HEK293 (cell line): ENCODE measurements at regions not wholly inside any gene's neighbourhood (a gene's known extent, or its start where the extent isn't known, plus 50 kb on each side); places are given as distances from the start of the nearest gene placed in this dataset.

Experiments
- CTCF ChIA-PET: fragments of 350-600 bp; formaldehyde crosslinking; extraction: SDS; loops from one replicate; lab custom pipeline; 2021; ENCODE audit warnings: antibody characterized with exemption; lab: Yijun Ruan, JAX
- POLR2A ChIA-PET: fragments of 300-600 bp; formaldehyde crosslinking; extraction: SDS; loops from one replicate; lab custom pipeline; 2020; ENCODE audit warnings: antibody characterized with exemption, inconsistent platforms; lab: Yijun Ruan, JAX
- H3K27ac ChIP-seq: fragments of 200-500 bp; sonication (Bioruptor generic); 2 replicates; pipeline ENCODE4 v1.5.1; 2014; ENCODE audit warnings: low read depth, low read length, control low read depth, inconsistent platforms; ENCODE audit errors: extremely low read depth
- H3K36me3 ChIP-seq, 2 experiments: fragments of 200-500 bp in 1 of 2; sonication (Bioruptor generic) in 1 of 2; 1 replicate in 1 of 2; 2 replicates in 1 of 2; pipeline ENCODE4 v1.5.1; 2014 to 2017; ENCODE audit warnings: inconsistent platforms in 2 of 2, low read length in 2 of 2; ENCODE audit not compliant: control insufficient read depth in 2 of 2, insufficient read depth in 1 of 2
- H3K4me1 ChIP-seq: fragments of 200-500 bp; sonication (Bioruptor generic); 2 replicates; pipeline ENCODE4 v1.5.1; 2014; ENCODE audit warnings: mild to moderate bottlenecking, low read length, inconsistent platforms; ENCODE audit not compliant: control insufficient read depth, insufficient read depth
- H3K4me3 ChIP-seq: 2 replicates; pipeline ENCODE4 v1.5.1; 2011; ENCODE audit warnings: low read depth, mild to moderate bottlenecking, control low read depth, low read length, moderate library complexity
- H3K9me3 ChIP-seq: fragments of 200-500 bp; sonication (Bioruptor generic); 2 replicates; pipeline ENCODE4 v1.5.1; 2014; ENCODE audit warnings: low read depth, low read length, inconsistent platforms; ENCODE audit not compliant: control insufficient read depth, insufficient read depth
- GLI2 ChIP-seq: fragments of 450-650 bp; formaldehyde crosslinking; IDR thresholded peaks from 2 replicates; pipeline ENCODE4; 2017; ENCODE audit warnings: missing biosample characterization, missing genetic modification characterization, low read depth, borderline replicate concordance
- GLIS1 ChIP-seq: fragments of 450-650 bp; formaldehyde crosslinking; IDR thresholded peaks from 2 replicates; pipeline ENCODE4 v1.5.1; 2016; ENCODE audit warnings: missing biosample characterization, missing genetic modification characterization
- HOXC10 ChIP-seq: sonication (generic); formaldehyde crosslinking; IDR thresholded peaks from 2 replicates; pipeline ENCODE4 v1.8.1; 2023; ENCODE audit warnings: mild to moderate bottlenecking, missing genetic modification reagents
- KLF16 ChIP-seq: fragments of 450-650 bp; formaldehyde crosslinking; IDR thresholded peaks from 2 replicates; pipeline ENCODE4 v1.5.1; 2017; ENCODE audit warnings: missing biosample characterization, missing genetic modification characterization
- ZBTB20 ChIP-seq: fragments of 450-650 bp; formaldehyde crosslinking; IDR thresholded peaks from 2 replicates; pipeline ENCODE4 v1.5.1; 2016; ENCODE audit warnings: missing biosample characterization, missing genetic modification characterization
- ZBTB21 ChIP-seq: fragments of 450-650 bp; formaldehyde crosslinking; IDR thresholded peaks from 2 replicates; pipeline ENCODE4 v1.5.1; 2017; ENCODE audit warnings: missing biosample characterization, missing genetic modification characterization
- ZFP69B ChIP-seq: fragments of 450-650 bp; formaldehyde crosslinking; IDR thresholded peaks from 2 replicates; pipeline ENCODE4 v1.5.1; 2016; ENCODE audit warnings: missing biosample characterization, missing genetic modification characterization
- ZNF155 ChIP-seq: fragments of 450-650 bp; formaldehyde crosslinking; IDR thresholded peaks from 2 replicates; pipeline ENCODE4 v1.5.1; 2016; ENCODE audit warnings: missing biosample characterization, missing genetic modification characterization
- ZNF157 ChIP-seq: fragments of 450-650 bp; formaldehyde crosslinking; IDR thresholded peaks from 2 replicates; pipeline ENCODE4 v1.5.1; 2016; ENCODE audit warnings: missing biosample characterization, missing genetic modification characterization
- ZNF19 ChIP-seq: fragments of 450-650 bp; formaldehyde crosslinking; IDR thresholded peaks from 2 replicates; pipeline ENCODE4; 2016; ENCODE audit warnings: missing biosample characterization, missing genetic modification characterization, low read depth
- ZNF202 ChIP-seq: fragments of 450-650 bp; formaldehyde crosslinking; IDR thresholded peaks from 2 replicates; pipeline ENCODE4 v1.5.1; 2016; ENCODE audit warnings: missing biosample characterization, missing genetic modification characterization, borderline replicate concordance
- ZNF223 ChIP-seq: fragments of 450-650 bp; formaldehyde crosslinking; IDR thresholded peaks from 2 replicates; pipeline ENCODE4 v1.5.1; 2016; ENCODE audit warnings: missing biosample characterization, missing genetic modification characterization
- ZNF350 ChIP-seq: fragments of 450-650 bp; formaldehyde crosslinking; IDR thresholded peaks from 2 replicates; pipeline ENCODE4 v1.5.0; 2017; ENCODE audit warnings: missing biosample characterization, mild to moderate bottlenecking, missing genetic modification characterization
- ZNF433 ChIP-seq: fragments of 450-650 bp; formaldehyde crosslinking; IDR thresholded peaks from 2 replicates; pipeline ENCODE4 v1.5.1; 2016; ENCODE audit warnings: missing biosample characterization, missing genetic modification characterization, low read depth
- ZNF514 ChIP-seq: fragments of 450-650 bp; formaldehyde crosslinking; IDR thresholded peaks from 2 replicates; pipeline ENCODE4 v1.5.1; 2016; ENCODE audit warnings: missing biosample characterization, missing genetic modification characterization
- ZNF610 ChIP-seq: fragments of 450-650 bp; formaldehyde crosslinking; IDR thresholded peaks from 2 replicates; pipeline ENCODE4 v1.5.1; 2016; ENCODE audit warnings: missing biosample characterization, missing genetic modification characterization, borderline replicate concordance
- ZNF670 ChIP-seq: fragments of 450-650 bp; formaldehyde crosslinking; IDR thresholded peaks from 2 replicates; pipeline ENCODE4 v1.5.1; 2016; ENCODE audit warnings: missing biosample characterization, missing genetic modification characterization, low read depth
- ZNF747 ChIP-seq: fragments of 450-650 bp; formaldehyde crosslinking; IDR thresholded peaks from 2 replicates; pipeline ENCODE4 v1.5.1; 2016; ENCODE audit warnings: missing biosample characterization, missing genetic modification characterization
- ZNF768 ChIP-seq: fragments of 450-650 bp; formaldehyde crosslinking; IDR thresholded peaks from 2 replicates; pipeline ENCODE4 v1.5.1; 2018; ENCODE audit warnings: missing biosample characterization, mild to moderate bottlenecking, missing genetic modification characterization
- TF ChIP-seq, protein P1 (sequence below): fragments of 450-650 bp; IDR thresholded peaks from 2 replicates; pipeline ENCODE4 v1.5.1; 2018; ENCODE audit warnings: missing biosample characterization, missing genetic modification characterization
- TF ChIP-seq, protein P2 (sequence below): fragments of 450-650 bp; formaldehyde crosslinking; IDR thresholded peaks from 2 replicates; pipeline ENCODE4 v1.5.1; 2017; ENCODE audit warnings: missing biosample characterization, missing genetic modification characterization
- TF ChIP-seq, protein P3 (sequence below): fragments of 450-650 bp; formaldehyde crosslinking; IDR thresholded peaks from 2 replicates; pipeline ENCODE4 v1.5.1; 2016; ENCODE audit warnings: missing biosample characterization, missing genetic modification characterization
- TF ChIP-seq, protein P4 (sequence below): fragments of 450-650 bp; formaldehyde crosslinking; IDR thresholded peaks from 2 replicates; pipeline ENCODE4 v1.5.1; 2017; ENCODE audit warnings: missing biosample characterization, missing genetic modification characterization
- TF ChIP-seq, protein P5 (sequence below): fragments of 450-650 bp; formaldehyde crosslinking; IDR thresholded peaks from 2 replicates; pipeline ENCODE4 v1.5.1; 2016; ENCODE audit warnings: missing biosample characterization, missing genetic modification characterization

DNA sequence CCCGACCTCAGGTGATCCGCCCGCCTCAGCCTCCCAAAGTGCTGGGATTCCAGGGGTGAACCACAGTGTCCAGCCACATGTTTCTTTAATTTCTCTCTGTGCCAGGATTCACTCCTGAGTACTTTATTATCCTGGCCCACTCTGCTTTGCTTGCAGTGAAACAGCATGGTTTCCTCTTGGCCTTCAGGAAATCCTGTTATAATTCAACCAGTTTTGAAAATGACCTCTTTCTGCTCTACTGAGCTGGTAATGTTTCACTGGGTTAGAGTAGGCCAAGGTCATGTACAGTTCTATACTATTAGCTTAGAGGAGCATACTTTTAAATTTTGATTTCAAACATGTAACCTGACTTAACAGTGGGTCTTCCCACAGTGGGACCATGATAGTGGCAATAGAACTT is 90.6 kb upstream of the PELI1 start:
- CTCF ChIA-PET = interaction anchor here (0.5 kb wide), 1 partner anchor 744 kb away, joined by 3 read pairs; no protein-coding TSS in a partner anchor
- no peak for TF ChIP-seq GLI2 (tag by site-specific recombination)
- no peak for TF ChIP-seq ZBTB21 (tag by site-specific recombination)
- no peak for TF ChIP-seq ZNF155 (tag by site-specific recombination)
- TF ChIP-seq, protein P1, sequence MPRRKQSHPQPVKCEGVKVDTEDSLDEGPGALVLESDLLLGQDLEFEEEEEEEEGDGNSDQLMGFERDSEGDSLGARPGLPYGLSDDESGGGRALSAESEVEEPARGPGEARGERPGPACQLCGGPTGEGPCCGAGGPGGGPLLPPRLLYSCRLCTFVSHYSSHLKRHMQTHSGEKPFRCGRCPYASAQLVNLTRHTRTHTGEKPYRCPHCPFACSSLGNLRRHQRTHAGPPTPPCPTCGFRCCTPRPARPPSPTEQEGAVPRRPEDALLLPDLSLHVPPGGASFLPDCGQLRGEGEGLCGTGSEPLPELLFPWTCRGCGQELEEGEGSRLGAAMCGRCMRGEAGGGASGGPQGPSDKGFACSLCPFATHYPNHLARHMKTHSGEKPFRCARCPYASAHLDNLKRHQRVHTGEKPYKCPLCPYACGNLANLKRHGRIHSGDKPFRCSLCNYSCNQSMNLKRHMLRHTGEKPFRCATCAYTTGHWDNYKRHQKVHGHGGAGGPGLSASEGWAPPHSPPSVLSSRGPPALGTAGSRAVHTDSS (tag by site-specific recombination) = no peak
- TF ChIP-seq ZNF670 (tag by site-specific recombination) = no peak
- no peak for TF ChIP-seq ZNF157 (tag by site-specific recombination)
- TF ChIP-seq, protein P2, sequence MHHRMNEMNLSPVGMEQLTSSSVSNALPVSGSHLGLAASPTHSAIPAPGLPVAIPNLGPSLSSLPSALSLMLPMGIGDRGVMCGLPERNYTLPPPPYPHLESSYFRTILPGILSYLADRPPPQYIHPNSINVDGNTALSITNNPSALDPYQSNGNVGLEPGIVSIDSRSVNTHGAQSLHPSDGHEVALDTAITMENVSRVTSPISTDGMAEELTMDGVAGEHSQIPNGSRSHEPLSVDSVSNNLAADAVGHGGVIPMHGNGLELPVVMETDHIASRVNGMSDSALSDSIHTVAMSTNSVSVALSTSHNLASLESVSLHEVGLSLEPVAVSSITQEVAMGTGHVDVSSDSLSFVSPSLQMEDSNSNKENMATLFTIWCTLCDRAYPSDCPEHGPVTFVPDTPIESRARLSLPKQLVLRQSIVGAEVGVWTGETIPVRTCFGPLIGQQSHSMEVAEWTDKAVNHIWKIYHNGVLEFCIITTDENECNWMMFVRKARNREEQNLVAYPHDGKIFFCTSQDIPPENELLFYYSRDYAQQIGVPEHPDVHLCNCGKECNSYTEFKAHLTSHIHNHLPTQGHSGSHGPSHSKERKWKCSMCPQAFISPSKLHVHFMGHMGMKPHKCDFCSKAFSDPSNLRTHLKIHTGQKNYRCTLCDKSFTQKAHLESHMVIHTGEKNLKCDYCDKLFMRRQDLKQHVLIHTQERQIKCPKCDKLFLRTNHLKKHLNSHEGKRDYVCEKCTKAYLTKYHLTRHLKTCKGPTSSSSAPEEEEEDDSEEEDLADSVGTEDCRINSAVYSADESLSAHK (tag by site-specific recombination) = no peak
- no peak for TF ChIP-seq ZNF610 (tag by site-specific recombination)
- TF ChIP-seq, protein P3, sequence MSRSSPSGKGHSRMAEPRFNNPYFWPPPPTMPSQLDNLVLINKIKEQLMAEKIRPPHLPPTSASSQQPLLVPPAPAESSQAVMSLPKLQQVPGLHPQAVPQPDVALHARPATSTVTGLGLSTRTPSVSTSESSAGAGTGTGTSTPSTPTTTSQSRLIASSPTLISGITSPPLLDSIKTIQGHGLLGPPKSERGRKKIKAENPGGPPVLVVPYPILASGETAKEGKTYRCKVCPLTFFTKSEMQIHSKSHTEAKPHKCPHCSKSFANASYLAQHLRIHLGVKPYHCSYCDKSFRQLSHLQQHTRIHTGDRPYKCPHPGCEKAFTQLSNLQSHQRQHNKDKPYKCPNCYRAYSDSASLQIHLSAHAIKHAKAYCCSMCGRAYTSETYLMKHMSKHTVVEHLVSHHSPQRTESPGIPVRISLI (tag by site-specific recombination) = no peak
- TF ChIP-seq ZBTB20 (tag by site-specific recombination) = no peak
- TF ChIP-seq ZNF433 = no peak
- no peak for TF ChIP-seq ZNF223 (tag by site-specific recombination)
- TF ChIP-seq HOXC10 (CRISPR knock-in tag) = no peak
- TF ChIP-seq KLF16 (tag by site-specific recombination) = no peak
- TF ChIP-seq ZNF350 (tag by site-specific recombination) = no peak
- TF ChIP-seq ZNF202 (tag by site-specific recombination) = no peak
- TF ChIP-seq, protein P4, sequence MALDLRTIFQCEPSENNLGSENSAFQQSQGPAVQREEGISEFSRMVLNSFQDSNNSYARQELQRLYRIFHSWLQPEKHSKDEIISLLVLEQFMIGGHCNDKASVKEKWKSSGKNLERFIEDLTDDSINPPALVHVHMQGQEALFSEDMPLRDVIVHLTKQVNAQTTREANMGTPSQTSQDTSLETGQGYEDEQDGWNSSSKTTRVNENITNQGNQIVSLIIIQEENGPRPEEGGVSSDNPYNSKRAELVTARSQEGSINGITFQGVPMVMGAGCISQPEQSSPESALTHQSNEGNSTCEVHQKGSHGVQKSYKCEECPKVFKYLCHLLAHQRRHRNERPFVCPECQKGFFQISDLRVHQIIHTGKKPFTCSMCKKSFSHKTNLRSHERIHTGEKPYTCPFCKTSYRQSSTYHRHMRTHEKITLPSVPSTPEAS (tag by site-specific recombination) = no peak
- no peak for TF ChIP-seq ZNF19
- no peak for TF ChIP-seq GLIS1 (tag by site-specific recombination)
- TF ChIP-seq, all 188 proteins: peak for 0
- Histone ChIP-seq H3K27ac (no peak overlapping the region), H3K9me3 (no peaks in the 10 kb centered on the region), H3K4me1 (no peaks in the 10 kb centered on the region), H3K4me3 (no peak overlapping the region), H3K36me3 (no peaks in the 10 kb centered on the region)
- POLR2A ChIA-PET = no interaction called here

DNA sequence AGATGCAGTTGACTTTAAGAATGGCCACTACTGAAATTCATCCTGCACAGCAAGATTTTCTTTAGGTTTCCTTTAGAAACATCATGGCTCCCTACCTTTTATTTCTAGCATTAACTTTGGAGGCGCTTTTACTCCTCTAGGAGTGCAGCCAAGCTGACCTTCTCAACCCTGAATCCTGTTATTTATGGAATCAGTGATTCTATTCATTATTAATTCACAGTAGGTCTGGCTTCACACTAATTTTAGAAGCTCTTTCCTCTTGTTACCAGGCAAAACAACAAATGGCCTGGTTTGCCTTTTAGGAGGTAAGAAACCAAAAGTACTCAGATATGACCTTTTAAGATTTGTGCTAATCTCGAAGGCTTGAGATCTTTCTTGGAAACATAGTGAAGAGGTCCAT is 93.0 kb upstream of the PELI1 start:
- H3K27ac ChIP-seq = no peak overlapping the region
- H3K4me3 ChIP-seq = no peak overlapping the region
- H3K36me3 ChIP-seq = no peaks in the 10 kb centered on the region
- H3K4me1 ChIP-seq = no peaks in the 10 kb centered on the region
- ChIA-PET CTCF (interaction anchor here (0.6 kb wide), 1 partner anchor 80 kb away, joined by 3 read pairs; no protein-coding TSS in a partner anchor), POLR2A (interaction anchor here (0.7 kb wide), 1 partner anchor 43 kb away, joined by 3 read pairs; no protein-coding TSS in a partner anchor)
- H3K9me3 ChIP-seq = no peaks in the 10 kb centered on the region
- TF ChIP-seq ZNF747 (tag by site-specific recombination) (no peak), ZNF514 (no peak), ZNF768 (tag by site-specific recombination) (no peak), ZFP69B (no peak)
- TF ChIP-seq, protein P1 (tag by site-specific recombination) = no peak
- TF ChIP-seq, protein P5, sequence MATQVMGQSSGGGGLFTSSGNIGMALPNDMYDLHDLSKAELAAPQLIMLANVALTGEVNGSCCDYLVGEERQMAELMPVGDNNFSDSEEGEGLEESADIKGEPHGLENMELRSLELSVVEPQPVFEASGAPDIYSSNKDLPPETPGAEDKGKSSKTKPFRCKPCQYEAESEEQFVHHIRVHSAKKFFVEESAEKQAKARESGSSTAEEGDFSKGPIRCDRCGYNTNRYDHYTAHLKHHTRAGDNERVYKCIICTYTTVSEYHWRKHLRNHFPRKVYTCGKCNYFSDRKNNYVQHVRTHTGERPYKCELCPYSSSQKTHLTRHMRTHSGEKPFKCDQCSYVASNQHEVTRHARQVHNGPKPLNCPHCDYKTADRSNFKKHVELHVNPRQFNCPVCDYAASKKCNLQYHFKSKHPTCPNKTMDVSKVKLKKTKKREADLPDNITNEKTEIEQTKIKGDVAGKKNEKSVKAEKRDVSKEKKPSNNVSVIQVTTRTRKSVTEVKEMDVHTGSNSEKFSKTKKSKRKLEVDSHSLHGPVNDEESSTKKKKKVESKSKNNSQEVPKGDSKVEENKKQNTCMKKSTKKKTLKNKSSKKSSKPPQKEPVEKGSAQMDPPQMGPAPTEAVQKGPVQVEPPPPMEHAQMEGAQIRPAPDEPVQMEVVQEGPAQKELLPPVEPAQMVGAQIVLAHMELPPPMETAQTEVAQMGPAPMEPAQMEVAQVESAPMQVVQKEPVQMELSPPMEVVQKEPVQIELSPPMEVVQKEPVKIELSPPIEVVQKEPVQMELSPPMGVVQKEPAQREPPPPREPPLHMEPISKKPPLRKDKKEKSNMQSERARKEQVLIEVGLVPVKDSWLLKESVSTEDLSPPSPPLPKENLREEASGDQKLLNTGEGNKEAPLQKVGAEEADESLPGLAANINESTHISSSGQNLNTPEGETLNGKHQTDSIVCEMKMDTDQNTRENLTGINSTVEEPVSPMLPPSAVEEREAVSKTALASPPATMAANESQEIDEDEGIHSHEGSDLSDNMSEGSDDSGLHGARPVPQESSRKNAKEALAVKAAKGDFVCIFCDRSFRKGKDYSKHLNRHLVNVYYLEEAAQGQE (tag by site-specific recombination) = no peak
